NT2/D1 (cell line): ENCODE measurements at regions not wholly inside any gene's neighbourhood (a gene's known extent, or its start where the extent isn't known, plus 50 kb on each side); places are given as distances from the start of the nearest gene placed in this dataset.

Experiments
- DNase-seq: peaks from one replicate; pipeline ENCODE4 v3.0.0-alpha.2; 2011; ENCODE audit warnings: low read depth, low spot score
- H3K27me3 ChIP-seq: 2 replicates; pipeline ENCODE4 v1.6.0; 2011; ENCODE audit warnings: mild to moderate bottlenecking; ENCODE audit not compliant: insufficient read length, insufficient read depth
- H3K36me3 ChIP-seq: 2 replicates; pipeline ENCODE4 v1.6.1; 2011; ENCODE audit warnings: mild to moderate bottlenecking, low read length, mixed read lengths; ENCODE audit not compliant: insufficient read depth, insufficient read length
- H3K4me1 ChIP-seq: 2 replicates; pipeline ENCODE4 v1.5.1; 2011; ENCODE audit not compliant: insufficient read depth, insufficient read length
- H3K4me3 ChIP-seq: 2 replicates; pipeline ENCODE4 v1.5.1; 2011; ENCODE audit warnings: low read depth; ENCODE audit not compliant: insufficient read length
- H3K9ac ChIP-seq: 2 replicates; pipeline ENCODE4 v1.6.0; 2011; ENCODE audit warnings: low read depth; ENCODE audit not compliant: insufficient read length
- H3K9me3 ChIP-seq: 2 replicates; pipeline ENCODE4 v1.5.1; 2011; ENCODE audit warnings: mild to moderate bottlenecking, low read length; ENCODE audit not compliant: insufficient read depth
- SUZ12 ChIP-seq: IDR thresholded peaks from 2 replicates; pipeline ENCODE4 v1.6.1; 2011; ENCODE audit not compliant: insufficient read length, insufficient read depth; ENCODE audit errors: extremely low read depth
- YY1 ChIP-seq: IDR thresholded peaks from 2 replicates; pipeline ENCODE4 v1.6.1; 2011; ENCODE audit not compliant: insufficient read length, insufficient read depth
- ZNF274 ChIP-seq: IDR thresholded peaks from 2 replicates; pipeline ENCODE4 v1.6.1; 2011; ENCODE audit warnings: mild to moderate bottlenecking, low read depth, low read length

DNA sequence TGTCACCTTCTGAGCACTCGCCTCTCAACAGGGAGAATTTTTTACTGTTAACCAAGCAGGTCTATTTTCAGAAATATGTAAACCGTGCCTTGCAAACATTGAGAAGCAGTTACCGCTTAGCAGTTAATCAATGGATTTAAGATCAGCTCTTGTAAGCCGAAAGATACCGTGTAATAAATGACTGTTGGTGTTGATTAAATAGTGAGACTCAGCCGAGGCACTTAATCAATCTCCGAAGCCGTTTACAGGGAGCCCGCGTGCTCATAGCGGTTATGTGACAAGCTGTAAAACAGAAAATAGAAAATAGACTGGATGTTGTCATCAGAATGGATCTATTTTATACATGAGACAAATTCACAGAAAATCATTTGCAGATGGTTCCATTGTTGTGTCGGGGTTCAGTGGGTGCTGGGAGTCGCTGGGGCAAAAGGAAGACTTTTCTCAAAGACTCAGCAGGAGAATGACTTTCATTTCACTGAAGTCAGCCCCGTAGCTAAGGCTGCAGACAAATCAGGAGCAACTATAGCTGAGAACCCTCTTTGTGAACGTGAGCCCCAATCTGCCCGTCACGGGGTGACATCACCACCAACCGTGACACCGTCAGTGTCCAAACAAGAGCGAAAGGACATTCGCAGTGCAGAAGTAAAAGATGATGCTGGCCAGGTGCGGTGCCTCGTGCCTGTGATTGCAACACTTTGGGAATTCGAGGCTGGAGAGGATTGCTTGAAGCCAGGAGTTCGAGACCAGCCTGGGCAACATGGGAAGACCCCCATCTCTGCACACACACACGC lies 275.3 kb downstream of the CRLF2 start:
- H3K4me1 ChIP-seq: no peaks in the 10 kb centered on the region
- H3K9ac ChIP-seq: no peak overlapping the region
- peaks cover 31% of the 10 kb centered on the region for H3K27me3 ChIP-seq
- DNase-seq: no peak
- H3K4me3 ChIP-seq: no peak overlapping the region
- no peak for TF ChIP-seq YY1
- no peak for TF ChIP-seq SUZ12
- TF ChIP-seq ZNF274: no peak
- H3K36me3 ChIP-seq: no peaks in the 10 kb centered on the region
- H3K9me3 ChIP-seq: no peaks in the 10 kb centered on the region

- H3K9ac ChIP-seq: no peak overlapping the region
- no peaks in the 10 kb centered on the region for H3K4me1 ChIP-seq
- no peak for DNase-seq
- no peaks in the 10 kb centered on the region for H3K9me3 ChIP-seq
- TF ChIP-seq ZNF274 (no peak), SUZ12 (no peak), YY1 (no peak)
- no peaks in the 10 kb centered on the region for H3K36me3 ChIP-seq
- no peak overlapping the region for H3K4me3 ChIP-seq
- peaks cover 6% of the 10 kb centered on the region for H3K27me3 ChIP-seq
Measured at GRCh38 chrX:933611-934010, 278.8 kb downstream of the CRLF2 start.

GRCh38 chrX:928606-929005 lies 283.8 kb downstream of the CRLF2 start:
- Histone ChIP-seq H3K27me3 (peaks cover 3% of the 10 kb centered on the region), H3K9ac (no peak overlapping the region), H3K36me3 (no peaks in the 10 kb centered on the region), H3K4me1 (no peaks in the 10 kb centered on the region), H3K9me3 (no peaks in the 10 kb centered on the region), H3K4me3 (no peak overlapping the region)
- TF ChIP-seq SUZ12 (no peak), YY1 (no peak), ZNF274 (no peak)
- no peak for DNase-seq

DNA sequence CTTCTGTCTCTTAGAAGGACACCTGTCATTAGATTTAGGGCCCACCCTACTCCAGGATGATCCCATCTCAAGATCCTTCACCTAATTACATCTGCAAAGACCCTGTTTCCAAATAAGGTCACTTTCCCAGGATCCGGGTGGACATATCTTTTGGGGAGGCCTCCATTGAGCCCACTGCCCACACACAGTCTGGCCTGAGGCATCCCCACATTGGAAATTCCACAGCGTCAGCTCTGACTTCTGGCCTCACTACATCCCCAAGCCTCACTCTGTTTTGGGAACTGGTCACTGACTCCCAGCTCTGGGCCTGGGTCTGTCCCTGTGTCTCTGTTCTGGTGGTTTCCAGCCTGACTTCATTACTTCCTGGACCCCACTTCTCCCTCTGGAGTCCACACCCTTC lies 285.5 kb downstream of the CRLF2 start:
- H3K9me3 ChIP-seq: no peaks in the 10 kb centered on the region
- H3K4me1 ChIP-seq: no peaks in the 10 kb centered on the region
- no peak overlapping the region for H3K9ac ChIP-seq
- H3K27me3 ChIP-seq: peaks cover 3% of the 10 kb centered on the region
- H3K36me3 ChIP-seq: no peaks in the 10 kb centered on the region
- no peak overlapping the region for H3K4me3 ChIP-seq
- DNase-seq: no peak
- TF ChIP-seq SUZ12 (no peak), YY1 (no peak), ZNF274 (no peak)

DNA sequence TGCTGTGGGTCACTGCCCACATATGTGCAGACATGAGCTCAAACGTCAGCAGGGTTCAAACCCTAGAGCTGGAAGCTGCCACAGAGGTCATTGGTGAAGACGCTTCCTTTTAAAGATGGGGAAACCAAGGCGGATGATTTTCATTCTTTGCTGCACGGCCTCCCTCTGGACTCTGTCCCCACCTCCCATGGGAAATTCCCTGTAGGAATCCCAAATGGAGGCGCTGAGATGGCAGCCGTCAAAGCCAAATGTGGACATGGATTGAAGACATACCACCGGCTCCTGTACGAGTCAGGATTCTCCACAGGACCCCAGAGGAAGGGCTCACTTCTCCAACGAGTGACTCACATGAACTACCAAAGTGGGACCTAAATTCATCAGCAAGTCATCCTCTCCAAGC lies 286.4 kb downstream of the CRLF2 start:
- H3K4me3 ChIP-seq: no peak overlapping the region
- DNase-seq: no peak
- TF ChIP-seq YY1 (no peak), SUZ12 (no peak), ZNF274 (no peak)
- peaks cover 3% of the 10 kb centered on the region for H3K27me3 ChIP-seq
- H3K36me3 ChIP-seq: no peaks in the 10 kb centered on the region
- no peaks in the 10 kb centered on the region for H3K9me3 ChIP-seq
- no peaks in the 10 kb centered on the region for H3K4me1 ChIP-seq
- no peak overlapping the region for H3K9ac ChIP-seq

DNA sequence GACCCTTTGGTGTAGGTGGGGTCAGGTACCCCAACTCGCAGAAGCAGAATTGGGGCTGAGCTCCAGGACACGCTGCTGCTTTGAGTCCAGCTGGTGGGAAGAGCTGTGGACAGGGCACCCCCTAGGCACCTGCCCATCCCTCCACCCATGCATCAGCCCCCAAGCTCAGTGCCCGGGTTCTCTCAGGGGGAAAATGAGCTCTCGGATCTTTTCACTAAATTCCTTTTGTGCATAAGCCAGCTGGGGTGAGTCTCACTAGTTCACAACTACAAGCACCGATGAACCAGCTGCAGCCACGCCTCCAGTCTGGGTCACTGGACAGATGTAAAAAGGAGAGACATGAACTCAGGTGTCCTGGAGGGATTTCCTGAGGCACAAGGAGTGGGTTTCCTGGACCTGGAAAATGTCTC lies 286.8 kb downstream of the CRLF2 start:
- Histone ChIP-seq H3K9me3 (no peaks in the 10 kb centered on the region), H3K4me3 (no peak overlapping the region), H3K36me3 (no peaks in the 10 kb centered on the region), H3K4me1 (no peaks in the 10 kb centered on the region), H3K9ac (no peak overlapping the region), H3K27me3 (peaks cover 3% of the 10 kb centered on the region)
- no peak for TF ChIP-seq ZNF274
- no peak for TF ChIP-seq SUZ12
- TF ChIP-seq YY1: no peak
- DNase-seq: no peak

- Histone ChIP-seq H3K9me3 (no peaks in the 10 kb centered on the region), H3K36me3 (no peaks in the 10 kb centered on the region), H3K9ac (no peak overlapping the region), H3K4me1 (no peaks in the 10 kb centered on the region), H3K4me3 (no peak overlapping the region), H3K27me3 (peaks cover 3% of the 10 kb centered on the region)
- TF ChIP-seq ZNF274 (no peak), YY1 (no peak), SUZ12 (no peak)
- no peak for DNase-seq
Measured at GRCh38 chrX:925094-925493, 287.4 kb downstream of the CRLF2 start.
